KBM-7 (cell line): ENCODE measurements at regions not wholly inside any gene's neighbourhood (a gene's known extent, or its start where the extent isn't known, plus 50 kb on each side); places are given as distances from the start of the nearest gene placed in this dataset.
"Not testable (repeated sequence)": the region's sequence is repeated elsewhere in the genome, so short reads cannot be mapped to it uniquely, and the experiment has no call there.

ENCODE experiments used
- DNase-seq: peaks from one replicate; pipeline ENCODE4 v3.0.0-alpha.2; 2015
- in situ Hi-C: fragments of 300-500 bp; cut with MboI; formaldehyde crosslinking; loops from 2 replicates; pipeline ENCODE4 v1.14.3; 2020; ENCODE audit warnings: low sequenced_read_pairs, low pct_unique_long_range_greater_than_20kb, mixed read lengths

DNA sequence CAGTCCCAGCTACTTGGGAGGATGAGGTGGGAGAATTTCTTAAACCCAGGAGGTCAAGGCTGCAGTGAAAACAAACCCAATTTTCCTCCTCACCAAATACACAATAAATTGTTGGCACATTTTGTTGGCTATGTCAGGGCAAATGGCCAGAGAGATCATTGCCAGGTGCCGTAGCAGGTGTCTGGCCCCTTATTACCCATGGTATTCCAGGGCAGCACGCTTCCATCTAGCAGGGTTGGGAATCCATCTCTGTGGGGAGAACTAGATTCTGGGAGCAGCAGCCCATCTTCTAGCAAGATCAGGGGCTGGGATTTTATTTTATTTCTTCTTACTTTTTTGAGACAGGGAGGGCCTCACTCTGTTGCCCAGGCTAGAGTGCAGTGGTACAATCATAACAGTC is 266.1 kb upstream of the TBL1XR1 start:
- in situ Hi-C loops, DNase-seq: not testable (repeated sequence)

GRCh38 chr3:177463863-177464262 is 266.6 kb upstream of the TBL1XR1 start:
- in situ Hi-C loops, result no loop called here
- no peak for DNase-seq

DNA sequence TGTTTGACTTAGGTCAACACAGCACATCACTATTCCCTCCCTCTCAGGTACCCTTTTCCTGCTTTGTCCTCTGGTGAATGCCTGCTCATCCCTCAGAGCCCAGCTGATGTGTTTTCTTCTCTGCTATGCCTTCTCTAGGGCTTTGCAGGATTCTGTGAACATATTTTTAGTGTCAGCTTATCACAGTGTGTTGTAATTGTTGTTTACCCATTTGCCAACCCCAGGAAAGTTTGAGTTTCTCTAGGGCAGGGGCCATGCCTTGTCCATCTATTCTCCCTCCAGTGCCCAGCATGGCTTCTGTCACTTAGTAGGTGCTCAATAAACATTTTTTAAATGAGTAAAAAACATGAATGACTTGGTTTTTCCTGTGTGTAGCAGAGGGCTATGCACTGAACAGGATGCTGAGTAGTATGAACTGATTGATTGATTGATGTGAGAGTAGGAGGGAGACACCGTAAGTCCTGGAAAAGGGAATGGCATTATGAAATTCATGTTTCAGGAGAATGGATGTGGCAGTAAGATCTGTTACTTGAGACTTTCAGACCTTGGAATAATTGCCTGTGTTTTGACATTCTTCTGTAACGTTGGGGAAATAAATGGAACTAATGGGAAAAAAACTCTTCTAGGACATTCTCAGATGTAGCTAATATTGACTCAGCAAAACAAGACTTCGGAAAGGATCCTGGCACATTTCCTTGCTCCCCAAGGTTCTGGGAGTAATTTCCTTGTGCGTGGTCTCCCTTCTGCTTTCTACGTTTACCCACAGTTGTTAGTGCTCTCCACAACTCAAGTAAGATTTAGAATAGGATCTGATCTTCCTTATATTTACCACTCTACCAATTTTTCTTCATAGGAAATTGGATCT is 267.3 kb upstream of the TBL1XR1 start:
- in situ Hi-C loops, result no loop called here

GRCh38 chr3:177465257-177465642 is 268.0 kb upstream of the TBL1XR1 start:
- no peak for DNase-seq
- in situ Hi-C loops, result no loop called here

More for the DNA sequence above, 267.3 kb upstream of the TBL1XR1 start:
- no peak for DNase-seq

GRCh38 chr3:177466074-177466473 is 268.8 kb upstream of the TBL1XR1 start:
- in situ Hi-C loops, result no loop called here
- no peak for DNase-seq

- in situ Hi-C loops, DNase-seq: not testable (repeated sequence)
Measured at GRCh38 chr3:177466622-177467021, 269.3 kb upstream of the TBL1XR1 start.

DNA sequence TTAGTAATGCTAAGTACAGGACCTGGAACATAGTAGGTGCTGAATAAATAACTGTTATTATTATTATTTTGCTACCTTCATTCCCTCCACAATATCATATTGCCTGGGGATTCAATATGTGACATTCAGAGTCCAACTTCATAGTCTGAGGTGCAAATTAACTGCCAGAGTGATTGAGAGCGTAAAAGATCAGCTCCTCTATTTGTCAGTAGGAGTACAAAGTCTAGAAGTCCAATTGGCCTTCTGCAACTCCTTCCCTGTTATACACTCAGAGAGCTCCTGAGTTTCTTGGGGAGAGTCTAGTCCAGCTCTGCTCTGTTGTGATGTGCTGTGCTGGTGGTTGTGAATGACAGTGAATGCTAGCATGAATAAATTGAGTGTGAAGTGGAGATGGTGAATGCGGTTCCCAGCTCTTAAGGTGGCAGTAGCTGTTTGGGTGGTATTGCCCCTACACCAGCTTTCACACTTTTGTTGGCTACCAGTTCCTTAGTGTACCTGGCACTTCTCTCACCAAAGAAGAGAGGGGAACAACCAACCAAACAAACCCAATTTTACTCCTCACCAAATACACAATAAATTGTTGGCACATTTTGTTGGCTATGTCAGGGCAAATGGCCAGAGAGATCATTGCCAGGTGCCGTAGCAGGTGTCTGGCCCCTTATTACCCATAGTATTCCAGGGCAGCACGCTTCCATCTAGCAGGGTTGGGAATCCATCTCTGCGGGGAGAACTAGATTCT is 270.1 kb upstream of the TBL1XR1 start:
- DNase-seq, result no peak
- in situ Hi-C loops, result no loop called here

DNA sequence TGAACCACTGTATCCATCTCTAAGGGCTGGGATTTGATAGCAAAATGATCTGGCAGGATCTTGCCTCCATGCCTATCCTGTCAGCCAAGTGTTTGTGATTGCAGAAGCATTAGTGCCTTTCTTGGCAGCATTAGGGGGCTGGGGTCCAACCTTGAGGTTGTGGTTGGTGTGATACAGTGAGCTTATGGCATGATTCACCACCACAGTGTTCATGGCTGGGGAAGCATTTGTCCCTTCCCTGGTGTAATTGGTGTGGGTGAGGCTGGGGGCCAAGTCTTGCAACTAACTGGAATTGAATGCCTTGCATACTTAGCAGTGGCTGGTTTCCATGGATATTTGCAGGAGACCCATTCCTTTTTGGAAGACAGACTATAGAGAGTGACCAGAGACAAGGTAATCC is 271.0 kb upstream of the TBL1XR1 start:
- in situ Hi-C loops, result no loop called here
- DNase-seq, result no peak

DNA sequence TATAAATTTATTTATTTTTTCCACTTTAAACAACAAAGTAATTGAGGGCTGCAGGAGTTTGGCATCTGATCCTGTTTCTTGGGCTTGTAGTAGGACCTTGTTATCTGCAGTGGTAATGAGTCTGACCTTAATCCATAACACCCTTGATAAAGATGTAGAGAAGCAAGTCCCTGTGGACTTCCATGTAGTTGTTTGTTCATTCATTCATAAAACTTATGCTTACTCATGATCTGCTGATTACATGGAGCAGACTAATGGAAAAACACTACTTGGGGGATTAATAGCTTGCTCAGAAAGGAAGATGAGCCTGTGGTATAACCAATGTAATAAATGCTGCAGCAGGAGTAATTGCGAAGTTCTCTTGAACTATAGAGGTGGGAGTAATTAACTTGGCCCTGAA is 271.5 kb upstream of the TBL1XR1 start:
- DNase-seq, result no peak
- in situ Hi-C loops, result no loop called here

- in situ Hi-C loops, result no loop called here
- no peak for DNase-seq
Measured at GRCh38 chr3:177469216-177469615, 271.9 kb upstream of the TBL1XR1 start.

DNA sequence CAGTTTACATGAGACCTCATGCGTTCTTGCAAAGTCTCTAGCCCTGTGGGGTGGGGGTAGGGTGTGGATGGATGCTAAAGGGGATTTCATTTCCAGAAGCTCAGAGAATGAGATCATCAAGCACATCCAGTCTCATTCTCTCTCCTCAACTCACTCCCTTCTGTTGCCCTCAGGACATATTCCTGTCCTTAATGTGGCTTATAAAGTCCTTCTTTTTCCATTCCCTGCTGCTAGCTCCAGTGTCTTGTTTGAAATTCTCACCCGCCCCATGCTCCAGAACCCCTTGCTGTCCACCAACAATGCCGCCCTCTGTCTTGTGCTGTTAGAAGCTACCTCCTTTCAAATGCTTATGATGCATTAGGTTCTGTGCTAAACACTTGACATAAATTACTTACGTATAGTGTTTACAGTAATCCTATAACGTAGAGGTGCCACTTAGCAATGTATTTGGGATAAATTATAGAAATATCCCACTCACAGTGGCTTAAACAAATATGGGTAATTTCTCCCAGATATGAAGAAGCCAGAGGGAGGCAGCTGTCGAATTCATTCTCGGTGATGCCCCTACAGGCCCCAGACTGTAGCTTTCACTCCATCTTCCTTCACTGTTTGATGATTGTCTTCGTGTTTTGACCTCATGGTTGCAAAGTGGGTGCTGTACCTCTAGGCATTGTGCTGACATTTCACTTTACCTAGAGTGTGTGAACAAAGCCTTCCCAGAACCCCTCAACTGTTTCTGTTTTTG is 273.1 kb upstream of the TBL1XR1 start:
- in situ Hi-C loops, result no loop called here
- no peak for DNase-seq

GRCh38 chr3:177471733-177472480 is 274.6 kb upstream of the TBL1XR1 start:
- no peak for DNase-seq
- in situ Hi-C loops, result no loop called here

GRCh38 chr3:177473184-177473583 is 275.9 kb upstream of the TBL1XR1 start:
- DNase-seq, result no peak
- in situ Hi-C loops, result no loop called here

DNA sequence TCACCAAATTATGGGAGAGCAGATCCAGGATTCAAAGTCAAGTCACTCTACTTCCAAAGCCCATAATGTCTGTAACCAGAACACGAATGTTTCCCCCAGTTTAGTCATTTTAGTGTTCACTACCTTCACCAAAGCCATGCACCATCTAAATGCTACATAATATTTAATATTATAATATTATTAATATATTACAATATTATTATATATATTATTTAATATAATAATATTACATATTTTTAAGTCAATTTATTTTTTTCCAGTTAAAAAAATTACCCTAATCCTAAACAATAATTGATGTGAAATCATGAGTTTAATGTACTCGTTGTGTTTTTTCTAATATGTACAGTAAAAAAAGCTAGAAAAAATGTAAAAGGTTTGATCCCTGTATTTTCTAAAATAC is 276.6 kb upstream of the TBL1XR1 start:
- in situ Hi-C loops, result no loop called here
- DNase-seq, result no peak

DNA sequence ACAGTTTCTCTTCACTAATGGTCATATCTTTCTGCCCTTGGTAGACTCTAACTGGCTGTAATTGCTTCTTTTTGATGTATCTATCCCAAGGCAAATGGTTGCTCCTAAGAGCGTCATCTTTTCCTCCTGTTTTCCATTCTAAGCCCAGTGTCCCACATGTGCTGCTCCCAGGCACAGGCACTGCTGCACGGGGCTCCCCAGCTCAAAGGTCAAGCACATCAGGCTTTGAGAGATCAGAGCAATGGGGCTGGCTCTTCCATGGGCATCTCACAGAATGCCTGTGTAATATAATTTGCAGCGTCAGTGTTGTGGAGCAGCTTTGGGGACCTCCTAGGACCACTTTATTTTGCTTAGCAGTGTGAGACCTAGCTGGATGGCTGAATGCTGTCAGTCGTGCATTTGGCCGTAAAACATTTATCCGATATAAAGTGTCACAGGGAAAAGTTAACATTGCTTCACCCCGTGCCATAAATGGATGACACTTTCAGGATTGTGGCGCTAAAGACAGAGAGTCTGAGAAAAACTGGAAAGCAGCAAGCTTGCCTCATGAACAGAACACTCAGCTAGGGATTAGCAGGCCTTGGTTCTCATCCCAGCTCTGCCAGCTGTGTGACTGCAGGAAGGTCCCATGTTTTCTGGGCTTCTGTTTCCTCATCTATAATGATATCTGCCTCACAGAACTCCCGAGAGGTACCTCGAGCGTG is 277.5 kb upstream of the TBL1XR1 start:
- DNase-seq, result no peak
- in situ Hi-C loops, result no loop called here

- in situ Hi-C loops, result no loop called here
- DNase-seq, result no peak
Measured at GRCh38 chr3:177475356-177475665, 278.0 kb upstream of the TBL1XR1 start.

DNA sequence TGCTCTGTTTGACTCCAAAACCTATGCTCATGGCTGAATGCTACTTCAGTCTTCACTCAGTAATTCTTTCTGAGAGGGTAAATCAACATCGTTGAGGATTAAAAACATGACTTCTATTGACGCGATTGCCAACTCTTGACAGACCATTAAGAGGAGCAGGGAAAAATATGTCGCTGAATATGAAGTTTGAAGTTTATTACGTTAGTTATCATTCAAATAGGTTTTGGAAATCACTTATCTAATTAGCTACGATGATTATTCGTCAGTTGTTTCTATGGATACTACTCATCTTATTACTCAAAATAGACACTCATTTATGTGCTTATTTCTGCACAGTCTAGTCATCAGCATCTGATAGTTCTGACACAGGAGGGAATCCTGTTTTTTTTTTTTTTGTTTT is 279.2 kb upstream of the TBL1XR1 start:
- no peak for DNase-seq
- in situ Hi-C loops, result no loop called here

DNA sequence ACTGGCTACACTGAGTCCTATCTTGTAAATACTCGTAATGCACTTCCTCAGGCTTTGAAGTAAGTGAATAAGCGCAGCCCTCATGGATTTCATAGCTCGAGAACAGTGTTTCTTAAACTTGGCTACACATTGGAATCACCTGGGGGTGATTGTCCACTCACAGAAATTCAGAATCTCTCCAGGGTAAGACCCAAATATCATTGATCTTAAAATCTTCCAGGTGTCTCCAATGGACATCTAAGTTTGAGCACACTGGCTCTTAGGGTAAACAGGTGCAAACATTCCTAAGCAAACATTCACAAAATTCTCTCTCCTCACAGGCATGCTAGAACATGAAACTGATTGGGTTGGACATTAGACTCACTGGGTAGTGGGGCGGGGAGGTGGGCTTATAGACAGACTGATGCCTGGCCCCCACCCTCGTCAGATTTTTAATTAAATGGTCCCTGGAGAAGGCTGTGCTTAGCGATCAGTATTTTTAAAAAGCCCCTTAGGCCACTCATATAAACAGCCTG is 279.7 kb upstream of the TBL1XR1 start:
- in situ Hi-C loops, result no loop called here
- no peak for DNase-seq
